ENCODE measurements at regions not wholly inside any gene's neighbourhood (a gene's known extent, or its start where the extent isn't known, plus 50 kb on each side); places are given as distances from the start of the nearest gene placed in this dataset.

DNA sequence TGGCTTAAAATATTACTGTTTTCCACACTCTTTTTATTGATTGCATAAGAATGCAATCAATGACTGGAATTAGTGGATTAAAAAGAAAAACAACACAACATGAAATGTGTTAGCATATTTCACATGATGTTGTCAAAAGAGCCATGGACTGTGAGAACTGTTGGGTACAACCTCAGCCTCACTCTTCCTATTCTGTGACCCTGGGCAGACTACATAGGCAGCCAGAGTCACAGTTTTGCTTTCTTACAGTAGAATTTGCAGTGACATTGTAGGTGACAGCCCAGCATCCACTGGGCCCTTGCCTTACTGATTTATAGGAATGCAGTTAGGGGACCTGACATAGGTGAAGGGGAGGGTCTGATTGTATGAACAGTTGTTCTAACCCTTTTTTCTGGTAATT is 471.4 kb upstream of the SLC35B3 start:
- ATAC-seq (no peak), FAIRE-seq (no peak), DNase-seq (ENCODE audit: low spot score) (no peak)
- no peak overlapping the region for H3K9ac ChIP-seq (ENCODE audit: insufficient read depth, low read depth, low read length)
- in situ Hi-C loops (cut with HindIII; ENCODE audit: extremely low pct_ligation_motif_present, low pct_unique_long_range_greater_than_20kb) (no loop called here), intact Hi-C loops (cut with micrococcal nuclease; ENCODE audit: unreplicated experiment) (no loop called here)
- no peaks in the 10 kb centered on the region for H3K36me3 ChIP-seq (replicated peaks in 1 of 2; ENCODE audit: control insufficient read depth in 1 of 2, insufficient read depth in 2 of 2, low read length in 2 of 2)
- CTCF ChIA-PET (ENCODE audit: low intra/inter-chr PET ratio, low total read pairs), result no interaction called here
- H3K4me2 ChIP-seq (ENCODE audit: low read depth, low read length), result no peak overlapping the region
- H4K20me1 ChIP-seq (ENCODE audit: insufficient read depth, low read length), result no peaks in the 10 kb centered on the region
- H3K27me3 ChIP-seq (ENCODE audit: control insufficient read depth in 1 of 2, insufficient read depth in 2 of 2, low read length in 2 of 2), result no peaks in the 10 kb centered on the region
- no peaks in the 10 kb centered on the region for H3K79me2 ChIP-seq (ENCODE audit: insufficient read depth, low read length)
- no peak overlapping the region for H3K27ac ChIP-seq (ENCODE audit: extremely low read length, insufficient read depth, low read length)
- POLR2A ChIA-PET, result no interaction called here
- no peak overlapping the region for H3K4me3 ChIP-seq (replicated peaks in 1 of 3; ENCODE audit: insufficient read depth in 1 of 3, low read depth in 2 of 3, low read length in 3 of 3)
- no peaks in the 10 kb centered on the region for H3K9me3 ChIP-seq (ENCODE audit: low read length)
- BruUV-seq (replicated peaks), result no TSS peak
- no peaks in the 10 kb centered on the region for H3K4me1 ChIP-seq (ENCODE audit: insufficient read depth, low read length)
- no peak overlapping the region for H2AFZ ChIP-seq (ENCODE audit: low read length)
- TF ChIP-seq, protein P1, sequence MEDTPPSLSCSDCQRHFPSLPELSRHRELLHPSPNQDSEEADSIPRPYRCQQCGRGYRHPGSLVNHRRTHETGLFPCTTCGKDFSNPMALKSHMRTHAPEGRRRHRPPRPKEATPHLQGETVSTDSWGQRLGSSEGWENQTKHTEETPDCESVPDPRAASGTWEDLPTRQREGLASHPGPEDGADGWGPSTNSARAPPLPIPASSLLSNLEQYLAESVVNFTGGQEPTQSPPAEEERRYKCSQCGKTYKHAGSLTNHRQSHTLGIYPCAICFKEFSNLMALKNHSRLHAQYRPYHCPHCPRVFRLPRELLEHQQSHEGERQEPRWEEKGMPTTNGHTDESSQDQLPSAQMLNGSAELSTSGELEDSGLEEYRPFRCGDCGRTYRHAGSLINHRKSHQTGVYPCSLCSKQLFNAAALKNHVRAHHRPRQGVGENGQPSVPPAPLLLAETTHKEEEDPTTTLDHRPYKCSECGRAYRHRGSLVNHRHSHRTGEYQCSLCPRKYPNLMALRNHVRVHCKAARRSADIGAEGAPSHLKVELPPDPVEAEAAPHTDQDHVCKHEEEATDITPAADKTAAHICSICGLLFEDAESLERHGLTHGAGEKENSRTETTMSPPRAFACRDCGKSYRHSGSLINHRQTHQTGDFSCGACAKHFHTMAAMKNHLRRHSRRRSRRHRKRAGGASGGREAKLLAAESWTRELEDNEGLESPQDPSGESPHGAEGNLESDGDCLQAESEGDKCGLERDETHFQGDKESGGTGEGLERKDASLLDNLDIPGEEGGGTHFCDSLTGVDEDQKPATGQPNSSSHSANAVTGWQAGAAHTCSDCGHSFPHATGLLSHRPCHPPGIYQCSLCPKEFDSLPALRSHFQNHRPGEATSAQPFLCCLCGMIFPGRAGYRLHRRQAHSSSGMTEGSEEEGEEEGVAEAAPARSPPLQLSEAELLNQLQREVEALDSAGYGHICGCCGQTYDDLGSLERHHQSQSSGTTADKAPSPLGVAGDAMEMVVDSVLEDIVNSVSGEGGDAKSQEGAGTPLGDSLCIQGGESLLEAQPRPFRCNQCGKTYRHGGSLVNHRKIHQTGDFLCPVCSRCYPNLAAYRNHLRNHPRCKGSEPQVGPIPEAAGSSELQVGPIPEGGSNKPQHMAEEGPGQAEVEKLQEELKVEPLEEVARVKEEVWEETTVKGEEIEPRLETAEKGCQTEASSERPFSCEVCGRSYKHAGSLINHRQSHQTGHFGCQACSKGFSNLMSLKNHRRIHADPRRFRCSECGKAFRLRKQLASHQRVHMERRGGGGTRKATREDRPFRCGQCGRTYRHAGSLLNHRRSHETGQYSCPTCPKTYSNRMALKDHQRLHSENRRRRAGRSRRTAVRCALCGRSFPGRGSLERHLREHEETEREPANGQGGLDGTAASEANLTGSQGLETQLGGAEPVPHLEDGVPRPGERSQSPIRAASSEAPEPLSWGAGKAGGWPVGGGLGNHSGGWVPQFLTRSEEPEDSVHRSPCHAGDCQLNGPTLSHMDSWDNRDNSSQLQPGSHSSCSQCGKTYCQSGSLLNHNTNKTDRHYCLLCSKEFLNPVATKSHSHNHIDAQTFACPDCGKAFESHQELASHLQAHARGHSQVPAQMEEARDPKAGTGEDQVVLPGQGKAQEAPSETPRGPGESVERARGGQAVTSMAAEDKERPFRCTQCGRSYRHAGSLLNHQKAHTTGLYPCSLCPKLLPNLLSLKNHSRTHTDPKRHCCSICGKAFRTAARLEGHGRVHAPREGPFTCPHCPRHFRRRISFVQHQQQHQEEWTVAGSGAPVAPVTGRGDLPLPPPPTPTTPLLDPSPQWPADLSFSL (CRISPR knock-in tag; IDR thresholded peaks at IDR 0.05), result no peak
- TF ChIP-seq STAG1 (CRISPR knock-in tag; IDR thresholded peaks at IDR 0.05), result no peak
- no peak for TF ChIP-seq RCOR2 (CRISPR knock-in tag; IDR thresholded peaks at IDR 0.05)
- TF ChIP-seq ATF7-NPFF (CRISPR knock-in tag; IDR thresholded peaks at IDR 0.05; ENCODE audit: low read depth), result no peak
- TF ChIP-seq ZNF790 (CRISPR knock-in tag; IDR thresholded peaks at IDR 0.05; ENCODE audit: borderline replicate concordance), result no peak
- TF ChIP-seq, protein P2, sequence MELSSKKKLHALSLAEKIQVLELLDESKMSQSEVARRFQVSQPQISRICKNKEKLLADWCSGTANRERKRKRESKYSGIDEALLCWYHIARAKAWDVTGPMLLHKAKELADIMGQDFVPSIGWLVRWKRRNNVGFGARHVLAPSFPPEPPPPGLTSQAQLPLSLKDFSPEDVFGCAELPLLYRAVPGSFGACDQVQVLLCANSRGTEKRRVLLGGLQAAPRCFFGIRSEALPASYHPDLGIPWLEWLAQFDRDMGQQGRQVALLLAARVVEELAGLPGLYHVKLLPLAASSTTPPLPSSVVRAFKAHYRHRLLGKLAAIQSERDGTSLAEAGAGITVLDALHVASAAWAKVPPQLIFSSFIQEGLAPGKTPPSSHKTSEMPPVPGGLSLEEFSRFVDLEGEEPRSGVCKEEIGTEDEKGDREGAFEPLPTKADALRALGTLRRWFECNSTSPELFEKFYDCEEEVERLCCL (CRISPR knock-in tag; IDR thresholded peaks at IDR 0.05; ENCODE audit: borderline replicate concordance), result no peak
- TF ChIP-seq HNRNPUL1 (IDR thresholded peaks at IDR 0.05; ENCODE audit: low read depth, low read length), result no peak
- no peak for TF ChIP-seq ZNF382 (CRISPR knock-in tag; IDR thresholded peaks at IDR 0.05; ENCODE audit: borderline replicate concordance)
- TF ChIP-seq SOX13 (IDR thresholded peaks at IDR 0.05), result no peak
- TF ChIP-seq SOX13 (CRISPR knock-in tag; conservative IDR thresholded peaks at IDR 0.05 in 1 of 2, IDR thresholded peaks at IDR 0.05 in 1 of 2), result no peak
- TF ChIP-seq, protein P3, sequence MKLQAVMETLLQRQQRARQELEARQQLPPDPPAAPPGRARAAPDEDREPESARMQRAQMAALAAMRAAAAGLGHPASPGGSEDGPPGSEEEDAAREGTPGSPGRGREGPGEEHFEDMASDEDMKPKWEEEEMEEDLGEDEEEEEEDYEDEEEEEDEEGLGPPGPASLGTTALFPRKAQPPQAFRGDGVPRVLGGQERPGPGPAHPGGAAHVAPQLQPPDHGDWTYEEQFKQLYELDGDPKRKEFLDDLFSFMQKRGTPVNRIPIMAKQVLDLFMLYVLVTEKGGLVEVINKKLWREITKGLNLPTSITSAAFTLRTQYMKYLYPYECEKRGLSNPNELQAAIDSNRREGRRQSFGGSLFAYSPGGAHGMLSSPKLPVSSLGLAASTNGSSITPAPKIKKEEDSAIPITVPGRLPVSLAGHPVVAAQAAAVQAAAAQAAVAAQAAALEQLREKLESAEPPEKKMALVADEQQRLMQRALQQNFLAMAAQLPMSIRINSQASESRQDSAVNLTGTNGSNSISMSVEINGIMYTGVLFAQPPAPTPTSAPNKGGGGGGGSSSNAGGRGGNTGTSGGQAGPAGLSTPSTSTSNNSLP (IDR thresholded peaks at IDR 0.05; ENCODE audit: low read depth, low read length), result no peak
- TF ChIP-seq, protein P4, sequence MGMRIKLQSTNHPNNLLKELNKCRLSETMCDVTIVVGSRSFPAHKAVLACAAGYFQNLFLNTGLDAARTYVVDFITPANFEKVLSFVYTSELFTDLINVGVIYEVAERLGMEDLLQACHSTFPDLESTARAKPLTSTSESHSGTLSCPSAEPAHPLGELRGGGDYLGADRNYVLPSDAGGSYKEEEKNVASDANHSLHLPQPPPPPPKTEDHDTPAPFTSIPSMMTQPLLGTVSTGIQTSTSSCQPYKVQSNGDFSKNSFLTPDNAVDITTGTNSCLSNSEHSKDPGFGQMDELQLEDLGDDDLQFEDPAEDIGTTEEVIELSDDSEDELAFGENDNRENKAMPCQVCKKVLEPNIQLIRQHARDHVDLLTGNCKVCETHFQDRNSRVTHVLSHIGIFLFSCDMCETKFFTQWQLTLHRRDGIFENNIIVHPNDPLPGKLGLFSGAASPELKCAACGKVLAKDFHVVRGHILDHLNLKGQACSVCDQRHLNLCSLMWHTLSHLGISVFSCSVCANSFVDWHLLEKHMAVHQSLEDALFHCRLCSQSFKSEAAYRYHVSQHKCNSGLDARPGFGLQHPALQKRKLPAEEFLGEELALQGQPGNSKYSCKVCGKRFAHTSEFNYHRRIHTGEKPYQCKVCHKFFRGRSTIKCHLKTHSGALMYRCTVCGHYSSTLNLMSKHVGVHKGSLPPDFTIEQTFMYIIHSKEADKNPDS (CRISPR knock-in tag; IDR thresholded peaks at IDR 0.05), result no peak
- no peak for TF ChIP-seq SIX4 (CRISPR knock-in tag; IDR thresholded peaks at IDR 0.05)
- no peak for TF ChIP-seq RFX5 (IDR thresholded peaks at IDR 0.05; ENCODE audit: low read depth, low read length)

Measured in HepG2 (cell line).